ENCODE measurements at regions not wholly inside any gene's neighbourhood (a gene's known extent, or its start where the extent isn't known, plus 50 kb on each side); places are given as distances from the start of the nearest gene placed in this dataset.

GRCh38 chr12:67154901-67155300 is 114.3 kb upstream of the CAND1 start:
- no peak for TF ChIP-seq CTCF (optimal IDR thresholded peaks at IDR 0.05 in 1 of 3, IDR thresholded peaks at IDR 0.05 in 1 of 3, conservative IDR thresholded peaks at IDR 0.05 in 1 of 3; ENCODE audit: extremely low read depth in 1 of 3, insufficient read depth in 2 of 3, low read length in 3 of 3)
- no peak for TF ChIP-seq EZH2 (IDR thresholded peaks at IDR 0.05; ENCODE audit: low read length)

Measured in keratinocyte (primary cell).